Gastroesophageal sphincter (tissue), 2 donors: ENCODE measurements at regions not wholly inside any gene's neighbourhood (a gene's known extent, or its start where the extent isn't known, plus 50 kb on each side); places are given as distances from the start of the nearest gene placed in this dataset.

ENCODE experiments used
- EP300 ChIP-seq: sonication (generic); formaldehyde crosslinking; IDR thresholded peaks from one replicate; pipeline ENCODE4 v1.6.1; 2017; ENCODE audit warnings: antibody characterized with exemption, mild to moderate bottlenecking
- POLR2AphosphoS5 ChIP-seq: sonication (generic); formaldehyde crosslinking; IDR thresholded peaks from one replicate; pipeline ENCODE4 v1.6.1; 2017; ENCODE audit warnings: antibody characterized with exemption

DNA sequence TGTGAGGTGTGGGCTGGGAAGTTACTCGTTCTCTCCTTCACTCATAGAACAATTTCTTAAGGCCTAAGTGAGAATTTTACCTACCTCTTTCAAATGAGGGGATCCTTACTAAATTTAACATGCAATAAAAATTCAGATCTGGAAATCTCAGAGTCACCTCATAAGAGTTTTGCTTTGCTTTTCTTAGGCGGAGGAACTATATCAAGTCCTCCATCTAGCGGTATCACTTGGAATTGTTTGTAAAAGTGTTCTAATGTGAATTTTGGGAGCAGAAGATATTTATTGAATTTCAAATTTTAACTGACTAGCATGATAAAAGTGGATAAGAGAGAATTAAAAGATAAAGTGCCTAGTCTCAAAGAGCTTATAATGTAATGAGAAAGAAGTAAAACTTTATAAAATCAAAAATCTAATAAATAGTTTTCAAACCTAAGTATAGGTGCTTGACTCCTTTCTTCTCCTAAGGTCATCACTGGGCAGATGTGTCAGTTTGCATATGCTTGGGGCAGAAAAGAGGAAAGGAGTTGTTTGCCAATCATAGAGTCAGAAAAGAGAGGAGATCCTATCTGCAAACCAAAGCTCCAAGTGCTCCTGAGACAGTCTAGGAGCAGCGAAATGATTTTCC is 145.7 kb upstream of the DAB2 start:
- TF ChIP-seq POLR2AphosphoS5 = no peak
- TF ChIP-seq EP300 = no peak
